Endothelial cell of umbilical vein (primary cell): ENCODE measurements at regions not wholly inside any gene's neighbourhood (a gene's known extent, or its start where the extent isn't known, plus 50 kb on each side); places are given as distances from the start of the nearest gene placed in this dataset.

ENCODE experiments used
- BruUV-seq: library from RNA; stranded (reverse); fragments of 400-500 nt; replicated peaks from 2 replicates; lab custom pipeline; 2021; lab: Mats Ljungman, UMichigan
- CTCF ChIA-PET: fragments of 300-600, 350-600 bp; sonication (Branson Sonifier 250); formaldehyde crosslinking; loops from one replicate; lab custom pipeline; 2021; ENCODE audit warnings: antibody characterized with exemption, inconsistent platforms; lab: Charles Lee
- POLR2A ChIA-PET: fragments of 300-600, 350-600 bp; sonication (Branson Sonifier 250); formaldehyde crosslinking; loops from one replicate; lab custom pipeline; 2021; ENCODE audit warnings: antibody characterized with exemption, inconsistent platforms; lab: Charles Lee
- DNase-seq: peaks from one replicate; pipeline ENCODE4 v3.0.0-alpha.2; 2011; ENCODE audit warnings: low read depth, low spot score
- FAIRE-seq: peaks from 2 replicates; lab custom pipeline; 2011; peaks lifted over from hg19 to GRCh38; lab: Jason Lieb, UNC
- H2AFZ ChIP-seq: 2 replicates; pipeline ENCODE4 v1.6.0; 2012; ENCODE audit warnings: low read depth, low read length, control low read depth, inconsistent platforms
- H3K27ac ChIP-seq: 2 replicates; pipeline ENCODE4 v1.5.1; 2011; ENCODE audit warnings: low read depth, mild to moderate bottlenecking, control low read depth, low read length, moderate library complexity; ENCODE audit not compliant: insufficient read depth
- H3K27me3 ChIP-seq, 2 experiments: 2 replicates each; pipeline versions ENCODE4 v1.6.0 to v1.6.1; 2011; ENCODE audit warnings: low read length in 2 of 2, mixed read lengths in 1 of 2; ENCODE audit not compliant: control insufficient read depth in 2 of 2, insufficient read depth in 2 of 2
- H3K36me3 ChIP-seq, 2 experiments: 2 replicates in 1 of 2; 3 replicates in 1 of 2; pipeline ENCODE4 v1.5.1; 2011; ENCODE audit warnings: low read length in 2 of 2, mild to moderate bottlenecking in 1 of 2, moderate library complexity in 1 of 2; ENCODE audit not compliant: control insufficient read depth in 2 of 2, insufficient read depth in 2 of 2; ENCODE audit errors: extremely low read depth in 1 of 2
- H3K4me1 ChIP-seq: 3 replicates; pipeline ENCODE4 v1.5.1; 2011; ENCODE audit warnings: mild to moderate bottlenecking, low read length; ENCODE audit not compliant: control insufficient read depth, insufficient read depth; ENCODE audit errors: extremely low read depth
- H3K4me2 ChIP-seq: 2 replicates; pipeline ENCODE4 v1.6.1; 2011; ENCODE audit warnings: low read length, control low read depth, mixed read lengths; ENCODE audit not compliant: insufficient read depth
- H3K4me3 ChIP-seq, 3 experiments: fragments of 200-600 bp in 1 of 3; sonication (generic), shearing (Covaris generic) in 1 of 3; replicated peaks in 1 of 3; 2 replicates each; pipeline ENCODE4 v1.5.1; 2011 to 2016; ENCODE audit warnings: control low read depth in 3 of 3, low read length in 3 of 3, mild to moderate bottlenecking in 2 of 3, inconsistent platforms in 1 of 3, low read depth in 1 of 3, moderate library complexity in 1 of 3; ENCODE audit not compliant: insufficient read depth in 1 of 3
- H3K79me2 ChIP-seq: 2 replicates; pipeline ENCODE4 v1.6.0; 2012; ENCODE audit warnings: low read length, inconsistent platforms; ENCODE audit not compliant: control insufficient read depth, insufficient read depth
- H3K9ac ChIP-seq: replicated peaks from 2 replicates; pipeline ENCODE3; 2011; ENCODE audit warnings: low read length, control low read depth; ENCODE audit not compliant: insufficient read depth; ENCODE audit errors: extremely low read depth
- H3K9me1 ChIP-seq: replicated peaks from 3 replicates; pipeline ENCODE4 v1.6.0; 2011; ENCODE audit warnings: mild to moderate bottlenecking, low read length; ENCODE audit not compliant: control insufficient read depth, insufficient read depth; ENCODE audit errors: extremely low read depth
- H3K9me3 ChIP-seq: replicated peaks from 2 replicates; pipeline ENCODE4 v1.5.1; 2012; ENCODE audit warnings: low read length, inconsistent platforms; ENCODE audit not compliant: control insufficient read depth, insufficient read depth
- H4K20me1 ChIP-seq: replicated peaks from 2 replicates; pipeline ENCODE3; 2011; ENCODE audit warnings: mild to moderate bottlenecking, low read length; ENCODE audit not compliant: control insufficient read depth, insufficient read depth; ENCODE audit errors: extremely low read depth
- EZH2 ChIP-seq: IDR thresholded peaks from 2 replicates; pipeline ENCODE4 v1.6.1; 2012; ENCODE audit warnings: borderline replicate concordance, low read depth, mild to moderate bottlenecking, moderate library complexity, low read length, inconsistent platforms; ENCODE audit not compliant: severe bottlenecking
- FOS ChIP-seq: IDR thresholded peaks from 2 replicates; pipeline ENCODE4 v1.6.1; 2011; ENCODE audit warnings: mild to moderate bottlenecking, low read length, moderate library complexity, borderline replicate concordance; ENCODE audit not compliant: insufficient read depth
- GATA2 ChIP-seq: IDR thresholded peaks from 2 replicates; pipeline ENCODE4 v1.7.0; 2011; ENCODE audit warnings: low read depth, mild to moderate bottlenecking, moderate library complexity, mixed read lengths, low read length; ENCODE audit not compliant: insufficient read length, insufficient read depth
- JUN ChIP-seq: IDR thresholded peaks from 2 replicates; pipeline ENCODE4 v1.6.1; 2011; ENCODE audit warnings: borderline replicate concordance, low read depth; ENCODE audit not compliant: insufficient read length, insufficient read depth
- MYC ChIP-seq: IDR thresholded peaks from one replicate; pipeline ENCODE4 v1.6.1; 2011; ENCODE audit warnings: mild to moderate bottlenecking, low read depth, low read length
- POLR2A ChIP-seq: IDR thresholded peaks from 2 replicates; pipeline ENCODE4 v1.6.1; 2012; ENCODE audit warnings: low read depth, mild to moderate bottlenecking, control low read depth, low read length
- POLR2AphosphoS5 ChIP-seq: IDR thresholded peaks from 2 replicates; pipeline ENCODE4 v1.6.1; 2012; ENCODE audit warnings: low read depth, mild to moderate bottlenecking, control low read depth, low read length, moderate library complexity; ENCODE audit not compliant: insufficient read depth
- dilution Hi-C: fragments of 300-500 bp; cut with MboI; formaldehyde crosslinking; loops from one replicate; pipeline ENCODE4 v1.15.0; 2019; ENCODE audit warnings: low sequenced_read_pairs; ENCODE audit not compliant: extremely low pct_ligation_motif_present
- intact Hi-C: fragments of 100-400 bp; cut with micrococcal nuclease; formaldehyde crosslinking; loops from one replicate; pipeline ENCODE4 v1.10.0; 2022
- TF ChIP-seq, protein P1 (sequence below): IDR thresholded peaks from 2 replicates; pipeline ENCODE4 v1.6.1; 2011; ENCODE audit not compliant: insufficient read depth, insufficient read length
- TF ChIP-seq, protein P2 (sequence below), 2 donors: IDR thresholded peaks; 1 replicate in 1 of 2; 2 replicates in 1 of 2; pipeline ENCODE4 v1.5.1; 2011; ENCODE audit warnings: low read length in 2 of 2, mild to moderate bottlenecking in 2 of 2, moderate library complexity in 2 of 2, control low read depth in 1 of 2, inconsistent platforms in 1 of 2, low read depth in 1 of 2; ENCODE audit not compliant: insufficient read depth in 1 of 2; ENCODE audit errors: extremely low read depth in 1 of 2

DNA sequence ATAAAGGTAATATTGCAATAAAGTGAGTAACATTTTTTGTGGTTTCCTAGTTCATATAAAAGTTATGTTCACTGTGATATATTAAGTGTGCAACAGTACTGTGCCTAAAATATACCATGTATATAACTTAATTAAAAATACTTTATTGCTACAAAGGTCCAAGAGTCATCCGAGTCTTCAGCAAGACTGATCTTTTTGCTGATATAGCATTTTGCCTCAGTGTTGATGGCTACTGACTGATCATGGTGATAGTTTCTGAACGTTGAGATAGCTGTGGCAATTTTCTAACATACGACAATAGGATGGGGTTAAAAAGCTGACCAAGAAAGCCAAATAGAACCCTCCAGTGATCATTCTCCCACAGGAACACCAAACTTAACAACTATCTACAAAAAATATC lies 1302.7 kb downstream of the TECRL start:
- no peak overlapping the region for H3K9ac ChIP-seq
- DNase-seq (no peak), FAIRE-seq (no peak)
- intact Hi-C loops (no loop called here), dilution Hi-C loops (no loop called here)
- no peaks in the 10 kb centered on the region for H3K4me1 ChIP-seq
- H3K4me2 ChIP-seq, result no peak overlapping the region
- no TSS peak for BruUV-seq
- no peaks in the 10 kb centered on the region for H3K36me3 ChIP-seq
- H3K9me3 ChIP-seq, result no peaks in the 10 kb centered on the region
- ChIA-PET POLR2A (no interaction called here), CTCF (no interaction called here)
- H3K9me1 ChIP-seq, result no peaks in the 10 kb centered on the region
- no peak for TF ChIP-seq EZH2
- TF ChIP-seq MYC, result no peak
- TF ChIP-seq, protein P1, sequence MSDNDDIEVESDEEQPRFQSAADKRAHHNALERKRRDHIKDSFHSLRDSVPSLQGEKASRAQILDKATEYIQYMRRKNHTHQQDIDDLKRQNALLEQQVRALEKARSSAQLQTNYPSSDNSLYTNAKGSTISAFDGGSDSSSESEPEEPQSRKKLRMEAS, result no peak
- TF ChIP-seq GATA2, result no peak
- no peak overlapping the region for H3K27ac ChIP-seq
- H3K27me3 ChIP-seq, result no peaks in the 10 kb centered on the region
- H4K20me1 ChIP-seq, result no peaks in the 10 kb centered on the region
- H3K79me2 ChIP-seq, result no peaks in the 10 kb centered on the region
- H2AFZ ChIP-seq, result no peak overlapping the region
- H3K4me3 ChIP-seq, result no peak overlapping the region

DNA sequence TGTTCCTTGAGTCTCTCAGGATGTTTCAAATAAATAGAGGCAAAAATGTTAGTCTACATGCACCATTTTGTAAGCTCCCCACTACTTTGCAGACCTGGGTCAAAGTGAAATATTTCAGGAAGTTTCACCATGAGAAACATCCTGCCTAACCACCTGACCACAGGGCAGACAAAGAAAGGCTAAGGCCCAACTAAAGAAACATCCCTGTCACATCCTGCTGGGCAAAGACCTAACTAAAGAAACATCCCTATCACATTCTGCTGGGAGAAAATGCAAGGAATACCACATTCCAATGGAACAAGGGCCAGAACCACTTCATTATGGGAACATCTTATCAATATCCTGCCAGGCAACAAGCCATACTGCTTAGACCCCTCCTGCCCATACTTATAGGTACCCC lies 1303.4 kb downstream of the TECRL start:
- no peaks in the 10 kb centered on the region for H3K9me3 ChIP-seq
- dilution Hi-C loops, result no loop called here
- TF ChIP-seq, protein P2, sequence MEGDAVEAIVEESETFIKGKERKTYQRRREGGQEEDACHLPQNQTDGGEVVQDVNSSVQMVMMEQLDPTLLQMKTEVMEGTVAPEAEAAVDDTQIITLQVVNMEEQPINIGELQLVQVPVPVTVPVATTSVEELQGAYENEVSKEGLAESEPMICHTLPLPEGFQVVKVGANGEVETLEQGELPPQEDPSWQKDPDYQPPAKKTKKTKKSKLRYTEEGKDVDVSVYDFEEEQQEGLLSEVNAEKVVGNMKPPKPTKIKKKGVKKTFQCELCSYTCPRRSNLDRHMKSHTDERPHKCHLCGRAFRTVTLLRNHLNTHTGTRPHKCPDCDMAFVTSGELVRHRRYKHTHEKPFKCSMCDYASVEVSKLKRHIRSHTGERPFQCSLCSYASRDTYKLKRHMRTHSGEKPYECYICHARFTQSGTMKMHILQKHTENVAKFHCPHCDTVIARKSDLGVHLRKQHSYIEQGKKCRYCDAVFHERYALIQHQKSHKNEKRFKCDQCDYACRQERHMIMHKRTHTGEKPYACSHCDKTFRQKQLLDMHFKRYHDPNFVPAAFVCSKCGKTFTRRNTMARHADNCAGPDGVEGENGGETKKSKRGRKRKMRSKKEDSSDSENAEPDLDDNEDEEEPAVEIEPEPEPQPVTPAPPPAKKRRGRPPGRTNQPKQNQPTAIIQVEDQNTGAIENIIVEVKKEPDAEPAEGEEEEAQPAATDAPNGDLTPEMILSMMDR (IDR thresholded peaks at IDR 0.05; ENCODE audit: extremely low read depth in 1 of 2, insufficient read depth in 1 of 2, low read depth in 1 of 2, low read length in 2 of 2), result no peak
- no peak for TF ChIP-seq JUN
- TF ChIP-seq POLR2AphosphoS5, result no peak
- no peak for TF ChIP-seq POLR2A
- TF ChIP-seq, protein P1, result no peak
- no peak for TF ChIP-seq EZH2
- no peak for TF ChIP-seq FOS
- TF ChIP-seq MYC, result no peak
- TF ChIP-seq GATA2, result no peak
- H3K9ac ChIP-seq, result no peak overlapping the region
- H3K27me3 ChIP-seq, result no peaks in the 10 kb centered on the region
- no peaks in the 10 kb centered on the region for H3K79me2 ChIP-seq
- H4K20me1 ChIP-seq, result no peaks in the 10 kb centered on the region
- no peak overlapping the region for H3K4me2 ChIP-seq
- FAIRE-seq, result no peak
- POLR2A ChIA-PET, result no interaction called here
- H3K27ac ChIP-seq, result no peak overlapping the region
- BruUV-seq, result no TSS peak
- intact Hi-C loops, result no loop called here
- H2AFZ ChIP-seq, result no peak overlapping the region
- H3K4me1 ChIP-seq, result no peaks in the 10 kb centered on the region
- CTCF ChIA-PET, result interaction anchor here (1.0 kb wide), 1 partner anchor 9 kb away, joined by 3 read pairs; no protein-coding TSS in a partner anchor
- no peaks in the 10 kb centered on the region for H3K9me1 ChIP-seq
- no peaks in the 10 kb centered on the region for H3K36me3 ChIP-seq
- DNase-seq, result no peak
- H3K4me3 ChIP-seq, result no peak overlapping the region
